ENCODE measurements at regions not wholly inside any gene's neighbourhood (a gene's known extent, or its start where the extent isn't known, plus 50 kb on each side); places are given as distances from the start of the nearest gene placed in this dataset.
"Not testable (repeated sequence)": the region's sequence is repeated elsewhere in the genome, so short reads cannot be mapped to it uniquely, and the experiment has no call there.

GRCh38 chr6:142627474-142627873, 317.5 kb downstream of the HIVEP2 start:
- DNase-seq (ENCODE audit: extremely low read depth in 1 of 11, low read depth in 9 of 11, low spot score in 4 of 11): no peak

- no peak for DNase-seq (ENCODE audit: extremely low read depth in 1 of 11, low read depth in 9 of 11, low spot score in 4 of 11)
Observed at GRCh38 chr6:142631517-142632385, 313.2 kb downstream of the HIVEP2 start.

- DNase-seq (ENCODE audit: extremely low read depth in 1 of 11, low read depth in 9 of 11, low spot score in 4 of 11): no peak
Observed at GRCh38 chr6:142633317-142633716, 311.7 kb downstream of the HIVEP2 start.

GRCh38 chr6:142635130-142635529, 309.8 kb downstream of the HIVEP2 start:
- no peak for DNase-seq (ENCODE audit: extremely low read depth in 1 of 11, low read depth in 9 of 11, low spot score in 4 of 11)

- DNase-seq (ENCODE audit: extremely low read depth in 1 of 11, low read depth in 9 of 11, low spot score in 4 of 11): no peak
Observed at GRCh38 chr6:142637624-142638351, 307.2 kb downstream of the HIVEP2 start.

GRCh38 chr6:142642651-142643050, 302.3 kb downstream of the HIVEP2 start:
- DNase-seq (ENCODE audit: extremely low read depth in 1 of 11, low read depth in 9 of 11, low spot score in 4 of 11): no peak

GRCh38 chr6:142644866-142645265, 300.1 kb downstream of the HIVEP2 start:
- DNase-seq (ENCODE audit: extremely low read depth in 1 of 11, low read depth in 9 of 11, low spot score in 4 of 11): no peak

- no peak for DNase-seq (ENCODE audit: extremely low read depth in 1 of 11, low read depth in 9 of 11, low spot score in 4 of 11)
Observed at GRCh38 chr6:142645663-142646062, 299.3 kb downstream of the HIVEP2 start.

- no peak for DNase-seq (ENCODE audit: extremely low read depth in 1 of 11, low read depth in 9 of 11, low spot score in 4 of 11)
Observed at GRCh38 chr6:142647449-142648035, 297.4 kb downstream of the HIVEP2 start.

GRCh38 chr6:142648036-142648451, 296.9 kb downstream of the HIVEP2 start:
- no peak for DNase-seq (ENCODE audit: extremely low read depth in 1 of 11, low read depth in 9 of 11, low spot score in 4 of 11)

- DNase-seq (ENCODE audit: extremely low read depth in 1 of 11, low read depth in 9 of 11, low spot score in 4 of 11): no peak
Observed at GRCh38 chr6:142648526-142648925, 296.4 kb downstream of the HIVEP2 start.

- not testable (repeated sequence) for DNase-seq (ENCODE audit: extremely low read depth in 1 of 11, low read depth in 9 of 11, low spot score in 4 of 11)
Observed at GRCh38 chr6:142649438-142650234, 295.3 kb downstream of the HIVEP2 start.

GRCh38 chr6:142651384-142651783, 293.6 kb downstream of the HIVEP2 start:
- no peak for DNase-seq (ENCODE audit: extremely low read depth in 1 of 11, low read depth in 9 of 11, low spot score in 4 of 11)

- no peak for DNase-seq (ENCODE audit: extremely low read depth in 1 of 11, low read depth in 9 of 11, low spot score in 4 of 11)
Observed at GRCh38 chr6:142653710-142654420, 291.1 kb downstream of the HIVEP2 start.

GRCh38 chr6:142659661-142660060, 285.3 kb downstream of the HIVEP2 start:
- DNase-seq (ENCODE audit: extremely low read depth in 1 of 11, low read depth in 9 of 11, low spot score in 4 of 11): no peak

GRCh38 chr6:142665393-142665792, 279.6 kb downstream of the HIVEP2 start:
- no peak for DNase-seq (ENCODE audit: extremely low read depth in 1 of 11, low read depth in 9 of 11, low spot score in 4 of 11)

- no peak for DNase-seq (ENCODE audit: extremely low read depth in 1 of 11, low read depth in 9 of 11, low spot score in 4 of 11)
Observed at GRCh38 chr6:142666599-142667185, 278.3 kb downstream of the HIVEP2 start.

Data from renal cortex interstitium (tissue), 11 donors.